ENCODE measurements at regions not wholly inside any gene's neighbourhood (a gene's known extent, or its start where the extent isn't known, plus 50 kb on each side); places are given as distances from the start of the nearest gene placed in this dataset.

DNA sequence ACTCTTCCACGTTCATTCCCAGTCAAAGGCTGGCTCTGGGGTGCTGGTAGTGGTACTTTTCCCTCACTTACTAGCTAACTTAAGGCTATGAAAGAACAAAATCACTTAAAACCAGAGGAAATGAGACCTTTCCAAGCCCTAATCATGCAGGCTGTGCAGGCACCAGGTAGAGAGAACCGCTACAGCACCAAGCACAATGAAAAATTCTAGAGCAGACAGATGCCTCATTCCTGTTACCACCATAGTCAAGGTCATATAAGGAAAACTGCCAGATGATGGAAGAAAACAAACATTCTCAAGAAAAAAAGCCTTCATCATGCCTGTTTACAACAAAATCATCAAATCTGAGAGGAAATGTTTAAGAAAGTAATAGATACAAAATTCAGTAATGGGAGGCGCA lies 374.4 kb upstream of the PDE4D start:
- no peaks in the 10 kb centered on the region for H3K27me3 Mint-ChIP-seq (ENCODE audit: insufficient read depth)
- WGBS, 2 experiments (ENCODE audit: insufficient coverage in 1 of 2, insufficient read length in 1 of 2), result 93 to 100% methylated on average over 2 to 3 of the region's 3 CpGs
- H3K27ac Mint-ChIP-seq, result no peak overlapping the region
- Histone ChIP-seq H3K36me3 (ENCODE audit: control insufficient read depth, insufficient read depth, low read length) (no peaks in the 10 kb centered on the region), H3K27me3 (ENCODE audit: control insufficient read depth, insufficient read depth, low read length, poor library complexity, severe bottlenecking) (no peaks in the 10 kb centered on the region), H3K4me3 (ENCODE audit: low read length) (no peak overlapping the region), H3K9ac (ENCODE audit: extremely low read depth, low read length, poor library complexity, severe bottlenecking) (no peak overlapping the region), H3K9me3 (ENCODE audit: control insufficient read depth, low read length) (no peaks in the 10 kb centered on the region), H3K27ac (ENCODE audit: low read depth, low read length) (no peak overlapping the region), H3K4me1 (ENCODE audit: control insufficient read depth, insufficient read depth, low read length) (peaks cover 17% of the 10 kb centered on the region)
- TF ChIP-seq, protein P1, sequence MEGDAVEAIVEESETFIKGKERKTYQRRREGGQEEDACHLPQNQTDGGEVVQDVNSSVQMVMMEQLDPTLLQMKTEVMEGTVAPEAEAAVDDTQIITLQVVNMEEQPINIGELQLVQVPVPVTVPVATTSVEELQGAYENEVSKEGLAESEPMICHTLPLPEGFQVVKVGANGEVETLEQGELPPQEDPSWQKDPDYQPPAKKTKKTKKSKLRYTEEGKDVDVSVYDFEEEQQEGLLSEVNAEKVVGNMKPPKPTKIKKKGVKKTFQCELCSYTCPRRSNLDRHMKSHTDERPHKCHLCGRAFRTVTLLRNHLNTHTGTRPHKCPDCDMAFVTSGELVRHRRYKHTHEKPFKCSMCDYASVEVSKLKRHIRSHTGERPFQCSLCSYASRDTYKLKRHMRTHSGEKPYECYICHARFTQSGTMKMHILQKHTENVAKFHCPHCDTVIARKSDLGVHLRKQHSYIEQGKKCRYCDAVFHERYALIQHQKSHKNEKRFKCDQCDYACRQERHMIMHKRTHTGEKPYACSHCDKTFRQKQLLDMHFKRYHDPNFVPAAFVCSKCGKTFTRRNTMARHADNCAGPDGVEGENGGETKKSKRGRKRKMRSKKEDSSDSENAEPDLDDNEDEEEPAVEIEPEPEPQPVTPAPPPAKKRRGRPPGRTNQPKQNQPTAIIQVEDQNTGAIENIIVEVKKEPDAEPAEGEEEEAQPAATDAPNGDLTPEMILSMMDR (conservative IDR thresholded peaks at IDR 0.05), result no peak
- H3K4me1 Mint-ChIP-seq, result peaks cover 45% of the 10 kb centered on the region
- no peak overlapping the region for H3K4me3 Mint-ChIP-seq
- no peaks in the 10 kb centered on the region for H3K9me3 Mint-ChIP-seq
- DNase-seq, result no peak
- no peaks in the 10 kb centered on the region for H3K36me3 Mint-ChIP-seq (ENCODE audit: low read depth)

DNA sequence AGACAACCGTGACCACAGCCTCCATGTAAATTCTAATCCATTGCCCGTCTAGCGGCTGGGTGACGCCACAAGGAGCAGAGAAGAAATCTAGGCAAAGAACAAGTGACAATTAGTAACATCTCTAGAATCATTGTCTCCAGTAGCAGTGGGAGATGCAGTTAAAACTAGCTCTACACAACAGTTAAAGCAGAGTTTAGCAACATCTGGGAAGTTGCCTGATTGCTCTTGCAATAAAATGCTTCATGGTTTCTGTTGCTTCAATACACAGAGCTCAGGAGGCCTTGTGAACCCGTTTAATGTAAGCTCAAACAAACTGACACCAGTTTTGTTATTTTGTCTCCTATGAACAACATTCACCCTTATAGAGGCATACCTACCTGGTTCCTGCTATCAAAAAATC lies 369.8 kb upstream of the PDE4D start:
- no peak overlapping the region for H3K4me3 Mint-ChIP-seq
- peaks cover 17% of the 10 kb centered on the region for H3K4me1 ChIP-seq (ENCODE audit: control insufficient read depth, insufficient read depth, low read length)
- TF ChIP-seq, protein P1 (conservative IDR thresholded peaks at IDR 0.05), result no peak

DNA sequence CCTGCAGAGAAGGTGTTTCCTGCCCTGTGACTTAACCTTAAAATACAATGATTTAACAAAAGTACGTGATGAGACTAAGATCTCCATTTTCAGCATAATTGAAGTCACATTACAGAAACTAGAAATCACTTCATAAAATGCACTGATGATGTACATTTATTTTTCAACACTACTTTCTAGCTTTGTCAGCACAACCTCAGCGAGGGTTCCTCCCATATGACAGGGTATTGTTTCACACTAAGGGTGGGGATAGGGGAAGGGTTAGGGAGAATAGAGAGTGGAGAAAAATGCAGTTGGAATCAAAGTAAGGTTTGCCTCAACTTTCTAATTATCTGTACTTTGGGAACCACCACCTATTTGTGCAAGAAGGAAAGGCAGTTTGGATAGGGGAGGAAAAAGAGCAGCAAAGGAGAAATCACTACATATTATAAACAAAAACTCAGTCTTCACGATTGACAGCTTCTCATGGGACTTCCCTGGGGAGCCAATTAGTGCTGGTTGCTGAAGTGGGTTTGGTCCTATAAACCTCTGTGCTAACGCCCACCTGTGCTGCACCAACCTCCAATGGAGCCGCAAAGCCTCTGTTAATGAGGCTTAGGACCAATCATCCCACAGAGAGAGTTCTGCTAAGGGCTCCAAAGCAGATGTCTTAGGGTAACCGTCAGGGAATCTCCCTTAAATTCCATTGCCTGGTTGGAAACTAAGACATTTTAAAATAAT lies 369.2 kb upstream of the PDE4D start:
- no peaks in the 10 kb centered on the region for H3K27me3 Mint-ChIP-seq (ENCODE audit: insufficient read depth)
- no peak overlapping the region for H3K27ac ChIP-seq (ENCODE audit: low read depth, low read length)
- 86 to 87% methylated on average over 5 to 6 of the region's 6 CpGs for WGBS, 2 experiments (ENCODE audit: insufficient coverage in 1 of 2, insufficient read length in 1 of 2)
- peak overlapping the region; percentile 27 for H3K27ac Mint-ChIP-seq
- H3K36me3 ChIP-seq (ENCODE audit: control insufficient read depth, insufficient read depth, low read length), result no peaks in the 10 kb centered on the region
- TF ChIP-seq, protein P1 (conservative IDR thresholded peaks at IDR 0.05), result no peak
- H3K4me1 Mint-ChIP-seq, result peaks cover 56% of the 10 kb centered on the region
- H3K27me3 ChIP-seq (ENCODE audit: control insufficient read depth, insufficient read depth, low read length, poor library complexity, severe bottlenecking), result no peaks in the 10 kb centered on the region
- peaks cover 18% of the 10 kb centered on the region for H3K4me1 ChIP-seq (ENCODE audit: control insufficient read depth, insufficient read depth, low read length)
- DNase-seq, result peak; percentile 63
- no peaks in the 10 kb centered on the region for H3K9me3 ChIP-seq (ENCODE audit: control insufficient read depth, low read length)
- no peaks in the 10 kb centered on the region for H3K36me3 Mint-ChIP-seq (ENCODE audit: low read depth)
- H3K4me3 Mint-ChIP-seq, result no peak overlapping the region
- no peak overlapping the region for H3K4me3 ChIP-seq (ENCODE audit: low read length)
- H3K9me3 Mint-ChIP-seq, result no peaks in the 10 kb centered on the region
- no peak overlapping the region for H3K9ac ChIP-seq (ENCODE audit: extremely low read depth, low read length, poor library complexity, severe bottlenecking)

More for the DNA sequence above, 369.8 kb upstream of the PDE4D start:
- Mint-ChIP-seq H3K36me3 (ENCODE audit: low read depth) (no peaks in the 10 kb centered on the region), H3K27me3 (ENCODE audit: insufficient read depth) (no peaks in the 10 kb centered on the region), H3K27ac (no peak overlapping the region), H3K4me1 (peaks cover 56% of the 10 kb centered on the region), H3K9me3 (no peaks in the 10 kb centered on the region)
- no peaks in the 10 kb centered on the region for H3K36me3 ChIP-seq (ENCODE audit: control insufficient read depth, insufficient read depth, low read length)
- H3K27me3 ChIP-seq (ENCODE audit: control insufficient read depth, insufficient read depth, low read length, poor library complexity, severe bottlenecking), result no peaks in the 10 kb centered on the region
- no peak overlapping the region for H3K4me3 ChIP-seq (ENCODE audit: low read length)
- 93 to 96% methylated on average over 4 to 5 of the region's 5 CpGs for WGBS, 2 experiments (ENCODE audit: insufficient coverage in 1 of 2, insufficient read length in 1 of 2)
- H3K9ac ChIP-seq (ENCODE audit: extremely low read depth, low read length, poor library complexity, severe bottlenecking), result no peak overlapping the region
- no peak for DNase-seq
- H3K27ac ChIP-seq (ENCODE audit: low read depth, low read length), result no peak overlapping the region
- H3K9me3 ChIP-seq (ENCODE audit: control insufficient read depth, low read length), result no peaks in the 10 kb centered on the region
